WERI-Rb-1 (cell line): ENCODE measurements at regions not wholly inside any gene's neighbourhood (a gene's known extent, or its start where the extent isn't known, plus 50 kb on each side); places are given as distances from the start of the nearest gene placed in this dataset.

ENCODE experiments used
- DNase-seq: peaks from one replicate; pipeline ENCODE4 v3.0.0-alpha.2; 2020
- H3K27ac ChIP-seq: fragments of 250-450 bp; sonication (Bioruptor Pico); 2 replicates; pipeline ENCODE4 v1.5.1; 2020; ENCODE audit warnings: mild to moderate bottlenecking, moderate library complexity
- H3K27me3 ChIP-seq: fragments of 250-450 bp; sonication (Bioruptor Pico); 2 replicates; pipeline ENCODE4 v1.5.1; 2021; ENCODE audit warnings: mild to moderate bottlenecking, low read depth, moderate library complexity; ENCODE audit not compliant: insufficient read depth, severe bottlenecking
- H3K36me3 ChIP-seq: fragments of 250-450 bp; sonication (Bioruptor Pico); 2 replicates; pipeline ENCODE4 v1.5.1; 2020; ENCODE audit warnings: mild to moderate bottlenecking, moderate library complexity
- H3K4me3 ChIP-seq: 2 replicates; pipeline ENCODE4 v1.5.1; 2011; ENCODE audit warnings: low read depth, mild to moderate bottlenecking, control low read depth, low read length
- H3K9me3 ChIP-seq: fragments of 250-450 bp; sonication (Bioruptor Pico); 2 replicates; pipeline ENCODE4 v1.5.1; 2021; ENCODE audit warnings: mild to moderate bottlenecking, moderate library complexity; ENCODE audit not compliant: severe bottlenecking
- TF ChIP-seq, protein P1 (sequence below): IDR thresholded peaks from 2 replicates; pipeline ENCODE4 v1.5.1; 2011; ENCODE audit warnings: low read depth, mild to moderate bottlenecking, control low read depth, inconsistent platforms, low read length

DNA sequence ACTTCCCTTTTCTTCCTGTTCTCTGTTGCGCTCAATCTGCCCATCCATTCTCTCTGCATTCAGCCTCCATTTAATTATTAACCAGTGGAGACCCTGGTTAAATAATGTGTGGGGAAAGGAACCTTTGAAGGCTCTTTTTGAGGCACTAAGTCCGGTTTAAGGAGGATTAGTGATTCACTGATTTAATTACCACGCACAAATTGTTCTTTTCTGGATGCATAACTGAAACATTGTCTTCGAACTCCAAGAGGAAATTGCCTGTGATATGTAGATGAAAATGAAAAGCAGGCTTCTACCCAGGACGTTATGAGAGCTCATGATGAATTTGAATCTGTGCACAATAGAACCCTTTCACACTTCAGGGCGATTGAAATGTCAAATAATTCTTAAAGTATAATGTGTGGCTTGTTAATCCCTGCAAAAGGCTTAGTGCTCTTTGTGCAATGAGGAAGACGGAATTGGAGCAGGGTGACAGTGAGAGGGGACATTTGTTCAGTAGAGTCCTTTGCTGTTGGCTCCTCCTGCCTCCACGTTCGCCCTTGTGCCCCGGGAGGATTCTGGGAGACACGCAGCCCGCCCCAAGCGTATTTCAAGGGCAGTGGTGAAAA, 51.1 kb upstream of the ZNF236 start:
- H3K27me3 ChIP-seq = no peaks in the 10 kb centered on the region
- peak overlapping the region; percentile 71 for H3K27ac ChIP-seq
- peaks cover 11% of the 10 kb centered on the region for H3K9me3 ChIP-seq
- H3K4me3 ChIP-seq = peak overlapping the region; percentile 9
- H3K36me3 ChIP-seq = no peaks in the 10 kb centered on the region
- TF ChIP-seq, protein P1, sequence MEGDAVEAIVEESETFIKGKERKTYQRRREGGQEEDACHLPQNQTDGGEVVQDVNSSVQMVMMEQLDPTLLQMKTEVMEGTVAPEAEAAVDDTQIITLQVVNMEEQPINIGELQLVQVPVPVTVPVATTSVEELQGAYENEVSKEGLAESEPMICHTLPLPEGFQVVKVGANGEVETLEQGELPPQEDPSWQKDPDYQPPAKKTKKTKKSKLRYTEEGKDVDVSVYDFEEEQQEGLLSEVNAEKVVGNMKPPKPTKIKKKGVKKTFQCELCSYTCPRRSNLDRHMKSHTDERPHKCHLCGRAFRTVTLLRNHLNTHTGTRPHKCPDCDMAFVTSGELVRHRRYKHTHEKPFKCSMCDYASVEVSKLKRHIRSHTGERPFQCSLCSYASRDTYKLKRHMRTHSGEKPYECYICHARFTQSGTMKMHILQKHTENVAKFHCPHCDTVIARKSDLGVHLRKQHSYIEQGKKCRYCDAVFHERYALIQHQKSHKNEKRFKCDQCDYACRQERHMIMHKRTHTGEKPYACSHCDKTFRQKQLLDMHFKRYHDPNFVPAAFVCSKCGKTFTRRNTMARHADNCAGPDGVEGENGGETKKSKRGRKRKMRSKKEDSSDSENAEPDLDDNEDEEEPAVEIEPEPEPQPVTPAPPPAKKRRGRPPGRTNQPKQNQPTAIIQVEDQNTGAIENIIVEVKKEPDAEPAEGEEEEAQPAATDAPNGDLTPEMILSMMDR = no peak
- peak; percentile 78 for DNase-seq

DNA sequence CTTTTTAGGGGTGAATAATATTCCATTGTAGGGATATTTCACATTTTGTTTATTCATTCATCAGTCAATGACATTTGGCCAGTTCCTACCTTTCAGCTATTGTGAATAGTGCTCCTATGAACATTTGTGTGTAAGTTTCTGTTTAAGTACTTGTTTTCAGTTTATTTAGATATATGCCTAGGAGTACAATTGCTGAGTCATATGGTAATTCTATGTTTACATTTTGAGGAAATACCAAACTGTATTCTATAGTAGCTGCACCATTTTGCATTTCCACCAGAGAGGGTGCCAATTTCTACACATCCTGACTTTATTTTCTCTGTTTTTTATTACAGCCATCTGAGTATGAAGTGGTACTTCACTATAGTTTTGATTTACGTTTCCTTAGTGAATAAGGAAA, 54.4 kb upstream of the ZNF236 start:
- H3K27ac ChIP-seq = no peak overlapping the region

DNA sequence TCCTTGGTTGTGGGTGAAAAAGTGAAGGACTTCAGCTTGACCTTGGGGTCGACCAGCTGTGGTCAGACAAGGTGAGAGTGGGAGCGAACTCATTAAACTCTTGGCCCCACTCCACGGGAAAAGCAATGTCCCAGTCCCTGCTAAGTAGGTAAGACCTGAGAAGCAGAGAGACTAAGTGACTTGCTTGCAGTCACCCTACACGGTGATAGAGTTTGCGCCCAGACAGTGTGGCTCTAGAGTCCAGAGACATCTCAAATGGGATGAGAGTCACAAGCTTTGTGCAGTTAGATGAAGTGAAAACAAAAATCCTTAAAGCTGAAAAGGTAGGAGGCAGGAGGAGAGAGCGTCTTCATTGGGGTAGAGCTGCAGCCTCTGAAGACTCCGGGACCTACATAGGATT, 55.9 kb upstream of the ZNF236 start:
- no peaks in the 10 kb centered on the region for H3K36me3 ChIP-seq
- H3K4me3 ChIP-seq = no peak overlapping the region
- no peak for DNase-seq
- H3K27ac ChIP-seq = no peak overlapping the region
- peaks cover 6% of the 10 kb centered on the region for H3K9me3 ChIP-seq
- no peaks in the 10 kb centered on the region for H3K27me3 ChIP-seq
- TF ChIP-seq, protein P1 = no peak

More for the DNA sequence above, 54.4 kb upstream of the ZNF236 start:
- DNase-seq = no peak
- H3K4me3 ChIP-seq = no peak overlapping the region
- no peaks in the 10 kb centered on the region for H3K27me3 ChIP-seq
- H3K36me3 ChIP-seq = no peaks in the 10 kb centered on the region
- TF ChIP-seq, protein P1 = no peak
- H3K9me3 ChIP-seq = peaks cover 11% of the 10 kb centered on the region

DNA sequence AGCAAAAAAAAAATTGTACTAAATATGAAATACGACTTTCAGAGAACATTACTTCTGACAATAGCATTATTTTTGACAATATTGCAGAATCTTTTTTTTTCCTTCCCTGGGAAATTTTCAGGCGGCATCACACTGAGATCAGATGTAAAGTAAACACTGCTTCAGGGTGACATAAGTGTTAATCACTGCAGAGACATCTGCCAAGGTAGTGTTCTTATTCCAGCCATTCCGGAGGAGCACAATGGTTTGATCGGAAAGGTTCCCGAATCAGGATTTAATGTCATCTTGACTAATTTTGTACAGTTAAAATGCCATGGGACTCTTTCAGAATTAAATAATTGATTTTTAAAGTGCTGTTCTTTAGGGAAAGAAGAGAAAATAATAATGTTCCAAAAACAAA, 56.7 kb upstream of the ZNF236 start:
- H3K27me3 ChIP-seq = no peaks in the 10 kb centered on the region
- no peaks in the 10 kb centered on the region for H3K36me3 ChIP-seq
- no peak overlapping the region for H3K4me3 ChIP-seq
- DNase-seq = no peak
- H3K27ac ChIP-seq = peak overlapping the region; percentile 37; the same call in 1 of the 2 replicates
- TF ChIP-seq, protein P1 = no peak
- H3K9me3 ChIP-seq = peaks cover 6% of the 10 kb centered on the region

DNA sequence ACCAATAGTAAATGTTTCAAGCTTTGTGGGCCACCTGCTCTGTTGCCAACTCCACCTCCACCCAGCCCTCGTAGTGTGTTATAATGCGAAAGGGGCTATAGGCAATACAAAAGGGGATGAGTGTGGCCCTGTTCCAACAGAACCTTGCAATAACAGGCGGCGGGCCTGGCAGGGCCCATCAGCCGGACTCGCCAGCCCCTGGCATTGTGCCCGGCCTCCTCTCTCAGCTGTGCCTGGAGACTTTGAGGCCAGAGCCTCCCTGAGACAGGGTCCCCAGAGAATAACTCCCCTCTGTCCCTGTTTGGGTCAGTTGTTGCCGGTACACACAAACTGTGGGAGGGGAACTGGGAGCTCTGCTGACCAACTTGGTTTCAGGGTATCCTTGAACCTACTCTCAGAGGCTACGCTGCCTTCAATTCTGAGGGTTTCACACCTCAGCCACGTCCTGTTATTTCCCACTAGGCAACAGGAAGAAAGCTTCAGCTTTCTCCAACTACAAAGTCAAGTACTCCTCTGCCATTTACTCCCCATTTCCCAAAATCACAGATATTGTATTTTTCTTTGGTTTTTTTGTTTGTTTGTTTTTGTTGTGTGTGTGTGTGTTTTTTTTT, 58.0 kb upstream of the ZNF236 start:
- TF ChIP-seq, protein P1 = no peak
- peaks cover 2% of the 10 kb centered on the region for H3K9me3 ChIP-seq
- no peak overlapping the region for H3K27ac ChIP-seq
- H3K4me3 ChIP-seq = no peak overlapping the region
- H3K36me3 ChIP-seq = no peaks in the 10 kb centered on the region
- no peaks in the 10 kb centered on the region for H3K27me3 ChIP-seq
- DNase-seq = no peak

DNA sequence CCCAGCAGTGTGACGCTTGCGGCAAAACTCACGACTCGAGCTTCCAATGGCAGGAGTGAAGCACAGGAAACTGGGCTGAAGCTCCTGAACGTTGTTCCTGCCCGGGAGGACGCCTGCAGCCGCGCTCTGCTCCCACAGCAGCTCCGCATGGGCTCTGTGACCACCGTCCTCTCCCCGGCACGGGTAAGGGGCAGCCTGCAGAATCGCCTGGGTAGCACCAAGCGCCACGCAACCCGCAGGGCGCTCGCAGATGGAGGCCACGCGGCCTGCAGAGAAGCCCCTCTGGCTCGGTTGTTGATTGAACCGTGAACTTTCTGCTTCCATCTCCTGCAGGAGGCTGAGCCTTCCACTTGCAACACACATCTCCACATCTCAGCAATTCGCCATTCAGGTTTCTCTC, 63.3 kb upstream of the ZNF236 start:
- no peaks in the 10 kb centered on the region for H3K27me3 ChIP-seq
- TF ChIP-seq, protein P1 = no peak
- DNase-seq = no peak

More for the DNA sequence above, 63.3 kb upstream of the ZNF236 start:
- H3K9me3 ChIP-seq = no peaks in the 10 kb centered on the region
- H3K27ac ChIP-seq = no peak overlapping the region
- no peak overlapping the region for H3K4me3 ChIP-seq
- H3K36me3 ChIP-seq = no peaks in the 10 kb centered on the region
